PFSK-1 (cell line): ENCODE measurements at regions not wholly inside any gene's neighbourhood (a gene's known extent, or its start where the extent isn't known, plus 50 kb on each side); places are given as distances from the start of the nearest gene placed in this dataset.

ENCODE experiments used
- FOXP2 ChIP-seq: optimal IDR thresholded peaks from 2 replicates; pipeline ENCODE3; 2011; ENCODE audit warnings: borderline replicate concordance, control low read depth, inconsistent platforms; ENCODE audit not compliant: insufficient read depth; ENCODE audit errors: extremely low read length, extremely low read depth
- POLR2AphosphoS5 ChIP-seq: IDR thresholded peaks from 2 replicates; pipeline ENCODE4 v1.6.1; 2012; ENCODE audit warnings: low read depth, mild to moderate bottlenecking, control low read depth, low read length, moderate library complexity
- SIN3A ChIP-seq: IDR thresholded peaks from 2 replicates; pipeline ENCODE4 v1.6.1; 2012; ENCODE audit warnings: mild to moderate bottlenecking, low read length, moderate library complexity, borderline replicate concordance; ENCODE audit not compliant: insufficient read depth
- TAF1 ChIP-seq: IDR thresholded peaks from 2 replicates; pipeline ENCODE4 v1.6.1; 2012; ENCODE audit warnings: low read length, control low read depth, borderline replicate concordance; ENCODE audit not compliant: insufficient read depth
- TF ChIP-seq, protein P1 (sequence below), 2 experiments: IDR thresholded peaks; 2 replicates each; pipeline versions ENCODE4 v1.6.1 to v1.8.0; 2011 to 2012; ENCODE audit warnings: low read depth in 2 of 2, low read length in 2 of 2, control low read depth in 1 of 2, inconsistent platforms in 1 of 2, mild to moderate bottlenecking in 1 of 2, moderate library complexity in 1 of 2; ENCODE audit not compliant: insufficient read depth in 1 of 2

- TF ChIP-seq POLR2AphosphoS5: no peak
- TF ChIP-seq, protein P1, sequence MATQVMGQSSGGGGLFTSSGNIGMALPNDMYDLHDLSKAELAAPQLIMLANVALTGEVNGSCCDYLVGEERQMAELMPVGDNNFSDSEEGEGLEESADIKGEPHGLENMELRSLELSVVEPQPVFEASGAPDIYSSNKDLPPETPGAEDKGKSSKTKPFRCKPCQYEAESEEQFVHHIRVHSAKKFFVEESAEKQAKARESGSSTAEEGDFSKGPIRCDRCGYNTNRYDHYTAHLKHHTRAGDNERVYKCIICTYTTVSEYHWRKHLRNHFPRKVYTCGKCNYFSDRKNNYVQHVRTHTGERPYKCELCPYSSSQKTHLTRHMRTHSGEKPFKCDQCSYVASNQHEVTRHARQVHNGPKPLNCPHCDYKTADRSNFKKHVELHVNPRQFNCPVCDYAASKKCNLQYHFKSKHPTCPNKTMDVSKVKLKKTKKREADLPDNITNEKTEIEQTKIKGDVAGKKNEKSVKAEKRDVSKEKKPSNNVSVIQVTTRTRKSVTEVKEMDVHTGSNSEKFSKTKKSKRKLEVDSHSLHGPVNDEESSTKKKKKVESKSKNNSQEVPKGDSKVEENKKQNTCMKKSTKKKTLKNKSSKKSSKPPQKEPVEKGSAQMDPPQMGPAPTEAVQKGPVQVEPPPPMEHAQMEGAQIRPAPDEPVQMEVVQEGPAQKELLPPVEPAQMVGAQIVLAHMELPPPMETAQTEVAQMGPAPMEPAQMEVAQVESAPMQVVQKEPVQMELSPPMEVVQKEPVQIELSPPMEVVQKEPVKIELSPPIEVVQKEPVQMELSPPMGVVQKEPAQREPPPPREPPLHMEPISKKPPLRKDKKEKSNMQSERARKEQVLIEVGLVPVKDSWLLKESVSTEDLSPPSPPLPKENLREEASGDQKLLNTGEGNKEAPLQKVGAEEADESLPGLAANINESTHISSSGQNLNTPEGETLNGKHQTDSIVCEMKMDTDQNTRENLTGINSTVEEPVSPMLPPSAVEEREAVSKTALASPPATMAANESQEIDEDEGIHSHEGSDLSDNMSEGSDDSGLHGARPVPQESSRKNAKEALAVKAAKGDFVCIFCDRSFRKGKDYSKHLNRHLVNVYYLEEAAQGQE (IDR thresholded peaks at IDR 0.05; ENCODE audit: insufficient read depth in 1 of 2, low read depth in 2 of 2, low read length in 2 of 2): no peak
- no peak for TF ChIP-seq FOXP2
- TF ChIP-seq SIN3A: no peak
- TF ChIP-seq TAF1: no peak
These were observed 156.2 kb downstream of the MED10 start for GRCh38 chr5:6222121-6222520.

GRCh38 chr5:6221141-6221626 is 157.2 kb downstream of the MED10 start:
- no peak for TF ChIP-seq POLR2AphosphoS5
- TF ChIP-seq TAF1: no peak
- TF ChIP-seq FOXP2: no peak
- TF ChIP-seq, protein P1 (IDR thresholded peaks at IDR 0.05; ENCODE audit: insufficient read depth in 1 of 2, low read depth in 2 of 2, low read length in 2 of 2): no peak
- TF ChIP-seq SIN3A: no peak

GRCh38 chr5:6220346-6221088 is 157.8 kb downstream of the MED10 start:
- TF ChIP-seq FOXP2 (no peak), POLR2AphosphoS5 (no peak), TAF1 (no peak), SIN3A (no peak)
- TF ChIP-seq, protein P1 (IDR thresholded peaks at IDR 0.05; ENCODE audit: insufficient read depth in 1 of 2, low read depth in 2 of 2, low read length in 2 of 2): no peak

GRCh38 chr5:6218517-6218916 is 159.8 kb downstream of the MED10 start:
- TF ChIP-seq POLR2AphosphoS5 (no peak), TAF1 (no peak), SIN3A (no peak), FOXP2 (no peak)
- TF ChIP-seq, protein P1 (IDR thresholded peaks at IDR 0.05; ENCODE audit: insufficient read depth in 1 of 2, low read depth in 2 of 2, low read length in 2 of 2): no peak
